HG03432 (cell line): ENCODE measurements at regions not wholly inside any gene's neighbourhood (a gene's known extent, or its start where the extent isn't known, plus 50 kb on each side); places are given as distances from the start of the nearest gene placed in this dataset.

ENCODE experiments used
- ATAC-seq: cut with Tn5 transposase; IDR thresholded peaks from one replicate; pipeline ENCODE4 v1.9.1; 2021; ENCODE audit warnings: mild to moderate bottlenecking, moderate library complexity; ENCODE audit not compliant: unreplicated experiment

GRCh38 chr20:54879393-54879792 is 404.0 kb downstream of the DOK5 start:
- ATAC-seq, result no peak

GRCh38 chr20:54875307-54875706 is 399.9 kb downstream of the DOK5 start:
- no peak for ATAC-seq

GRCh38 chr20:54874718-54875117 is 399.3 kb downstream of the DOK5 start:
- ATAC-seq, result no peak

GRCh38 chr20:54872440-54872839 is 397.0 kb downstream of the DOK5 start:
- ATAC-seq, result no peak

GRCh38 chr20:54869765-54870164 is 394.4 kb downstream of the DOK5 start:
- ATAC-seq, result no peak

GRCh38 chr20:54865273-54865672 is 389.9 kb downstream of the DOK5 start:
- no peak for ATAC-seq

GRCh38 chr20:54860716-54861115 is 385.3 kb downstream of the DOK5 start:
- ATAC-seq, result no peak

GRCh38 chr20:54856202-54856601 is 380.8 kb downstream of the DOK5 start:
- ATAC-seq, result no peak

- ATAC-seq, result no peak
Measured at GRCh38 chr20:54849741-54850140, 374.3 kb downstream of the DOK5 start.

GRCh38 chr20:54848984-54849538 is 373.7 kb downstream of the DOK5 start:
- ATAC-seq, result no peak

GRCh38 chr20:54848262-54848661 is 372.9 kb downstream of the DOK5 start:
- ATAC-seq, result no peak

GRCh38 chr20:54846948-54847347 is 371.6 kb downstream of the DOK5 start:
- no peak for ATAC-seq

GRCh38 chr20:54844346-54844745 is 369.0 kb downstream of the DOK5 start:
- no peak for ATAC-seq

- no peak for ATAC-seq
Measured at GRCh38 chr20:54843865-54844264, 368.5 kb downstream of the DOK5 start.

GRCh38 chr20:54843431-54843830 is 368.0 kb downstream of the DOK5 start:
- no peak for ATAC-seq

- no peak for ATAC-seq
Measured at GRCh38 chr20:54839224-54839623, 363.8 kb downstream of the DOK5 start.

GRCh38 chr20:54837226-54837625 is 361.8 kb downstream of the DOK5 start:
- no peak for ATAC-seq

- ATAC-seq, result no peak
Measured at GRCh38 chr20:54822386-54822785, 347.0 kb downstream of the DOK5 start.

GRCh38 chr20:54820392-54820791 is 345.0 kb downstream of the DOK5 start:
- no peak for ATAC-seq

GRCh38 chr20:54806462-54806861 is 331.1 kb downstream of the DOK5 start:
- no peak for ATAC-seq

GRCh38 chr20:54794874-54795273 is 319.5 kb downstream of the DOK5 start:
- no peak for ATAC-seq

- ATAC-seq, result no peak
Measured at GRCh38 chr20:54794110-54794509, 318.7 kb downstream of the DOK5 start.

- ATAC-seq, result no peak
Measured at GRCh38 chr20:54793291-54793992, 318.0 kb downstream of the DOK5 start.
